ENCODE measurements at regions not wholly inside any gene's neighbourhood (a gene's known extent, or its start where the extent isn't known, plus 50 kb on each side); places are given as distances from the start of the nearest gene placed in this dataset.

DNA sequence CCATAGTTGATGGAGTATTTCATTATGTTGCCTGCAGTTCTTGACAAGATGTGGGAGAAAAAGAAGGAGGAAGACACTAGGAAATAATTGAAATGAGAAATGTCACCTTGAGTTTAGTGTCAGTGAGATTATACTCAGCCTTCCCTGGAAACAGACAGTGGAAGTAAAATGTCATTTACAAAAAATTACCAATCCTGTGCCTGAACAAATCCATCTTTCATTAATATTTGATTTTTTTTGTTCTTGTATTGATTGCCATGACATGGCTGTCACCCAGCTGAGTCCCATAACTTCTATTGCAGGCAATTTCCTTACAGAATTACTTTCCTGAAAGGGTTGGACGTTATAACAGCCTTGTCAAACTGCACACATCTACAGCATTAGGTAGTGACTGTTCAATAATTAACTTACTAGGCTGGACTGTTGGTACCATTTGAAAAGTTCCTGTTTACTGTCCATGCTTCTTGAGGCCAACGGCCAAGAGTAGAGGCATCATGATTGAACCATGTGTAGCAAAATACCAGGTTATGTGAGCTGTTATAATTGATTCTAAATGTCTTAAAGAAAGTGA, 572.2 kb upstream of the LMCD1 start:
- TF ChIP-seq, protein P1, sequence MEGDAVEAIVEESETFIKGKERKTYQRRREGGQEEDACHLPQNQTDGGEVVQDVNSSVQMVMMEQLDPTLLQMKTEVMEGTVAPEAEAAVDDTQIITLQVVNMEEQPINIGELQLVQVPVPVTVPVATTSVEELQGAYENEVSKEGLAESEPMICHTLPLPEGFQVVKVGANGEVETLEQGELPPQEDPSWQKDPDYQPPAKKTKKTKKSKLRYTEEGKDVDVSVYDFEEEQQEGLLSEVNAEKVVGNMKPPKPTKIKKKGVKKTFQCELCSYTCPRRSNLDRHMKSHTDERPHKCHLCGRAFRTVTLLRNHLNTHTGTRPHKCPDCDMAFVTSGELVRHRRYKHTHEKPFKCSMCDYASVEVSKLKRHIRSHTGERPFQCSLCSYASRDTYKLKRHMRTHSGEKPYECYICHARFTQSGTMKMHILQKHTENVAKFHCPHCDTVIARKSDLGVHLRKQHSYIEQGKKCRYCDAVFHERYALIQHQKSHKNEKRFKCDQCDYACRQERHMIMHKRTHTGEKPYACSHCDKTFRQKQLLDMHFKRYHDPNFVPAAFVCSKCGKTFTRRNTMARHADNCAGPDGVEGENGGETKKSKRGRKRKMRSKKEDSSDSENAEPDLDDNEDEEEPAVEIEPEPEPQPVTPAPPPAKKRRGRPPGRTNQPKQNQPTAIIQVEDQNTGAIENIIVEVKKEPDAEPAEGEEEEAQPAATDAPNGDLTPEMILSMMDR (IDR thresholded peaks at IDR 0.05) = no peak
- no peak for TF ChIP-seq POLR2AphosphoS5 (IDR thresholded peaks at IDR 0.05)
- no peak for TF ChIP-seq POLR2A (IDR thresholded peaks at IDR 0.05)
- TF ChIP-seq EP300 (IDR thresholded peaks at IDR 0.05) = no peak

Data from stomach (tissue), 4 donors.